ENCODE measurements at regions not wholly inside any gene's neighbourhood (a gene's known extent, or its start where the extent isn't known, plus 50 kb on each side); places are given as distances from the start of the nearest gene placed in this dataset.

- TF ChIP-seq TSHZ2 (CRISPR knock-in tag; IDR thresholded peaks at IDR 0.05): no peak
- no peak for TF ChIP-seq BACH2 (CRISPR knock-in tag; IDR thresholded peaks at IDR 0.05; ENCODE audit: borderline replicate concordance)
- TF ChIP-seq ZFP30 (CRISPR knock-in tag; IDR thresholded peaks at IDR 0.05): no peak
- TF ChIP-seq, protein P1, sequence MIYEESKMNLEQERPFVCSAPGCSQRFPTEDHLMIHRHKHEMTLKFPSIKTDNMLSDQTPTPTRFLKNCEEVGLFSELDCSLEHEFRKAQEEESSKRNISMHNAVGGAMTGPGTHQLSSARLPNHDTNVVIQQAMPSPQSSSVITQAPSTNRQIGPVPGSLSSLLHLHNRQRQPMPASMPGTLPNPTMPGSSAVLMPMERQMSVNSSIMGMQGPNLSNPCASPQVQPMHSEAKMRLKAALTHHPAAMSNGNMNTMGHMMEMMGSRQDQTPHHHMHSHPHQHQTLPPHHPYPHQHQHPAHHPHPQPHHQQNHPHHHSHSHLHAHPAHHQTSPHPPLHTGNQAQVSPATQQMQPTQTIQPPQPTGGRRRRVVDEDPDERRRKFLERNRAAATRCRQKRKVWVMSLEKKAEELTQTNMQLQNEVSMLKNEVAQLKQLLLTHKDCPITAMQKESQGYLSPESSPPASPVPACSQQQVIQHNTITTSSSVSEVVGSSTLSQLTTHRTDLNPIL (CRISPR knock-in tag; IDR thresholded peaks at IDR 0.05; ENCODE audit: low read depth): no peak
- no peak for TF ChIP-seq PATZ1 (CRISPR knock-in tag; IDR thresholded peaks at IDR 0.05; ENCODE audit: borderline replicate concordance)
- no peak for TF ChIP-seq GLIS3 (CRISPR knock-in tag; IDR thresholded peaks at IDR 0.05)
- no peak for TF ChIP-seq TCF4 (CRISPR knock-in tag; IDR thresholded peaks at IDR 0.05; ENCODE audit: borderline replicate concordance)
- TF ChIP-seq, protein P2, sequence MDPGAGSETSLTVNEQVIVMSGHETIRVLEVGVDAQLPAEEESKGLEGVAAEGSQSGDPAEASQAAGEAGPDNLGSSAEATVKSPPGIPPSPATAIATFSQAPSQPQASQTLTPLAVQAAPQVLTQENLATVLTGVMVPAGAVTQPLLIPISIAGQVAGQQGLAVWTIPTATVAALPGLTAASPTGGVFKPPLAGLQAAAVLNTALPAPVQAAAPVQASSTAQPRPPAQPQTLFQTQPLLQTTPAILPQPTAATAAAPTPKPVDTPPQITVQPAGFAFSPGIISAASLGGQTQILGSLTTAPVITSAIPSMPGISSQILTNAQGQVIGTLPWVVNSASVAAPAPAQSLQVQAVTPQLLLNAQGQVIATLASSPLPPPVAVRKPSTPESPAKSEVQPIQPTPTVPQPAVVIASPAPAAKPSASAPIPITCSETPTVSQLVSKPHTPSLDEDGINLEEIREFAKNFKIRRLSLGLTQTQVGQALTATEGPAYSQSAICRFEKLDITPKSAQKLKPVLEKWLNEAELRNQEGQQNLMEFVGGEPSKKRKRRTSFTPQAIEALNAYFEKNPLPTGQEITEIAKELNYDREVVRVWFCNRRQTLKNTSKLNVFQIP (CRISPR knock-in tag; IDR thresholded peaks at IDR 0.05; ENCODE audit: borderline replicate concordance, low read depth): no peak
- no peak for TF ChIP-seq SNAI2 (CRISPR knock-in tag; IDR thresholded peaks at IDR 0.05)
- TF ChIP-seq CSDC2 (CRISPR knock-in tag; IDR thresholded peaks at IDR 0.05): no peak
- TF ChIP-seq, protein P3, sequence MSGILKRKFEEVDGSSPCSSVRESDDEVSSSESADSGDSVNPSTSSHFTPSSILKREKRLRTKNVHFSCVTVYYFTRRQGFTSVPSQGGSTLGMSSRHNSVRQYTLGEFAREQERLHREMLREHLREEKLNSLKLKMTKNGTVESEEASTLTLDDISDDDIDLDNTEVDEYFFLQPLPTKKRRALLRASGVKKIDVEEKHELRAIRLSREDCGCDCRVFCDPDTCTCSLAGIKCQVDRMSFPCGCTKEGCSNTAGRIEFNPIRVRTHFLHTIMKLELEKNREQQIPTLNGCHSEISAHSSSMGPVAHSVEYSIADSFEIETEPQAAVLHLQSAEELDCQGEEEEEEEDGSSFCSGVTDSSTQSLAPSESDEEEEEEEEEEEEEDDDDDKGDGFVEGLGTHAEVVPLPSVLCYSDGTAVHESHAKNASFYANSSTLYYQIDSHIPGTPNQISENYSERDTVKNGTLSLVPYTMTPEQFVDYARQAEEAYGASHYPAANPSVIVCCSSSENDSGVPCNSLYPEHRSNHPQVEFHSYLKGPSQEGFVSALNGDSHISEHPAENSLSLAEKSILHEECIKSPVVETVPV (CRISPR knock-in tag; IDR thresholded peaks at IDR 0.05): no peak
- TF ChIP-seq RARB (CRISPR knock-in tag; IDR thresholded peaks at IDR 0.05): no peak
- no peak for TF ChIP-seq ARNTL (CRISPR knock-in tag; IDR thresholded peaks at IDR 0.05; ENCODE audit: borderline replicate concordance, low read depth)
Observed at GRCh38 chr22:48845356-48845936, 982.2 kb downstream of the BRD1 start.

Data from SK-N-SH treated with all-trans-retinoic acid at 6 μM for 48 hours (cell line).